OCI-LY1 (cell line): ENCODE measurements at regions not wholly inside any gene's neighbourhood (a gene's known extent, or its start where the extent isn't known, plus 50 kb on each side); places are given as distances from the start of the nearest gene placed in this dataset.

ENCODE experiments used
- H2AFZ ChIP-seq: fragments of 200-600 bp; sonication (generic), shearing (Covaris generic); 2 replicates; pipeline ENCODE4 v1.6.0; 2014; ENCODE audit warnings: antibody characterized with exemption, mild to moderate bottlenecking, low read length
- H3F3A ChIP-seq: fragments of 200-600 bp; sonication (generic), shearing (Covaris generic); 2 replicates; pipeline ENCODE4 v1.6.0; 2014; ENCODE audit warnings: mild to moderate bottlenecking, antibody characterized with exemption, low read length, moderate library complexity; ENCODE audit not compliant: insufficient read depth
- H3K27ac ChIP-seq: fragments of 200-600 bp; sonication (generic); 2 replicates; pipeline ENCODE4 v1.5.1; 2014; ENCODE audit warnings: low read length, mixed run types, mild to moderate bottlenecking, low read depth; ENCODE audit not compliant: poor library complexity, severe bottlenecking
- H3K27me3 ChIP-seq: fragments of 200-600 bp; sonication (generic); 2 replicates; pipeline ENCODE4 v1.6.0; 2014; ENCODE audit warnings: antibody characterized with exemption, mild to moderate bottlenecking, low read length, moderate library complexity; ENCODE audit not compliant: insufficient read depth
- H3K36me3 ChIP-seq: fragments of 200-600 bp; sonication (generic); 2 replicates; pipeline ENCODE4 v1.6.1; 2014; ENCODE audit warnings: mild to moderate bottlenecking, antibody characterized with exemption, low read length, moderate library complexity, mixed read lengths; ENCODE audit not compliant: insufficient read depth
- H3K4me1 ChIP-seq: fragments of 200-600 bp; sonication (generic); 2 replicates; pipeline ENCODE4 v1.5.1; 2014; ENCODE audit warnings: mild to moderate bottlenecking, low read length, moderate library complexity; ENCODE audit not compliant: insufficient read depth, severe bottlenecking
- H3K4me2 ChIP-seq: fragments of 200-600 bp; sonication (generic), shearing (Covaris generic); 2 replicates; pipeline ENCODE4 v1.6.1; 2014; ENCODE audit warnings: low read length
- H3K4me3 ChIP-seq: fragments of 200-600 bp; sonication (generic); 2 replicates; pipeline ENCODE4 v1.5.1; 2014; ENCODE audit warnings: low read length, low read depth, mild to moderate bottlenecking, mixed read lengths; ENCODE audit not compliant: poor library complexity, severe bottlenecking
- H3K79me2 ChIP-seq: fragments of 200-600 bp; shearing (Covaris generic); 2 replicates; pipeline ENCODE4 v1.6.1; 2016; ENCODE audit warnings: mixed run types, low read length, mixed read lengths; ENCODE audit not compliant: insufficient read depth
- H3K9ac ChIP-seq: fragments of 200-600 bp; sonication (generic), shearing (Covaris generic); 2 replicates; pipeline ENCODE4 v1.6.1; 2014; ENCODE audit warnings: mild to moderate bottlenecking, low read length, mixed read lengths
- H3K9me2 ChIP-seq: fragments of 200-600 bp; sonication (generic), shearing (Covaris generic); 2 replicates; pipeline ENCODE4 v1.6.1; 2014; ENCODE audit warnings: low read depth, mild to moderate bottlenecking, low read length, mixed read lengths
- H3K9me3 ChIP-seq: fragments of 200-600 bp; shearing (Covaris generic); 2 replicates; pipeline ENCODE4 v1.6.1; 2014; ENCODE audit warnings: low read length, mixed read lengths
- H4K20me1 ChIP-seq: fragments of 200-600 bp; sonication (generic), shearing (Covaris generic); 2 replicates; pipeline ENCODE4 v1.6.0; 2016; ENCODE audit warnings: mild to moderate bottlenecking, low read length; ENCODE audit not compliant: insufficient read depth
- EZH2 ChIP-seq: fragments of 200-600 bp; sonication (generic), shearing (Covaris generic); IDR thresholded peaks from 2 replicates; pipeline ENCODE4 v1.8.0; 2017; ENCODE audit warnings: borderline replicate concordance, mixed run types, mild to moderate bottlenecking, antibody characterized with exemption, low read length, moderate library complexity, mixed read lengths
- TF ChIP-seq, protein P1 (sequence below): fragments of 200-600 bp; sonication (generic), shearing (Covaris generic); IDR thresholded peaks from 2 replicates; pipeline ENCODE4 v1.5.1; 2017; ENCODE audit warnings: mild to moderate bottlenecking, antibody characterized with exemption, low read length, moderate library complexity, mixed read lengths

DNA sequence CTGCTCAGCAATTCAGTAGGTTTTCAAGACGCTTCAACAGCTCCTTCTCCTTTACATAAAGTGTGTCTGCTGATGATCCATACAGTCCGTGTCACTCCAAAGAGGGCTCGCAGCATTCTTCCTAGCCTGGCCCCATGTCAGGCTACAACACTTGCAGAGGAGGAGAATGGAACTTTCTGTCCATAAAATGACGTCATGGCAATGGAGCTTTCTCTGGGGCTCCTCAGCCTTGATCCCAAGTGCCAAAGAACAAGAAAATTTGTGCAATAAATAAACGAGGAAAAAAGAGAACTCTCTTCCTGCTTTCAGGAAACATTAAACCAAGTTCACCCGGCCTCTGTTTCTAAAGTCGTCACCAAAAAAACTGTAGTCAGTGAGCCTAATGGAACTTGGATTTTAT is 199.5 kb upstream of the MEIS1 start:
- H2AFZ ChIP-seq: no peak overlapping the region
- no peak overlapping the region for H3K4me3 ChIP-seq
- no peaks in the 10 kb centered on the region for H3K4me1 ChIP-seq
- no peaks in the 10 kb centered on the region for H3K36me3 ChIP-seq
- H3K4me2 ChIP-seq: no peak overlapping the region
- H3K27me3 ChIP-seq: no peaks in the 10 kb centered on the region
- no peak for TF ChIP-seq EZH2
- TF ChIP-seq, protein P1, sequence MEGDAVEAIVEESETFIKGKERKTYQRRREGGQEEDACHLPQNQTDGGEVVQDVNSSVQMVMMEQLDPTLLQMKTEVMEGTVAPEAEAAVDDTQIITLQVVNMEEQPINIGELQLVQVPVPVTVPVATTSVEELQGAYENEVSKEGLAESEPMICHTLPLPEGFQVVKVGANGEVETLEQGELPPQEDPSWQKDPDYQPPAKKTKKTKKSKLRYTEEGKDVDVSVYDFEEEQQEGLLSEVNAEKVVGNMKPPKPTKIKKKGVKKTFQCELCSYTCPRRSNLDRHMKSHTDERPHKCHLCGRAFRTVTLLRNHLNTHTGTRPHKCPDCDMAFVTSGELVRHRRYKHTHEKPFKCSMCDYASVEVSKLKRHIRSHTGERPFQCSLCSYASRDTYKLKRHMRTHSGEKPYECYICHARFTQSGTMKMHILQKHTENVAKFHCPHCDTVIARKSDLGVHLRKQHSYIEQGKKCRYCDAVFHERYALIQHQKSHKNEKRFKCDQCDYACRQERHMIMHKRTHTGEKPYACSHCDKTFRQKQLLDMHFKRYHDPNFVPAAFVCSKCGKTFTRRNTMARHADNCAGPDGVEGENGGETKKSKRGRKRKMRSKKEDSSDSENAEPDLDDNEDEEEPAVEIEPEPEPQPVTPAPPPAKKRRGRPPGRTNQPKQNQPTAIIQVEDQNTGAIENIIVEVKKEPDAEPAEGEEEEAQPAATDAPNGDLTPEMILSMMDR: no peak
- H4K20me1 ChIP-seq: no peaks in the 10 kb centered on the region
- H3K9ac ChIP-seq: no peak overlapping the region
- H3K9me2 ChIP-seq: no peaks in the 10 kb centered on the region
- no peaks in the 10 kb centered on the region for H3F3A ChIP-seq
- no peaks in the 10 kb centered on the region for H3K79me2 ChIP-seq
- H3K27ac ChIP-seq: no peak overlapping the region
- H3K9me3 ChIP-seq: no peaks in the 10 kb centered on the region

DNA sequence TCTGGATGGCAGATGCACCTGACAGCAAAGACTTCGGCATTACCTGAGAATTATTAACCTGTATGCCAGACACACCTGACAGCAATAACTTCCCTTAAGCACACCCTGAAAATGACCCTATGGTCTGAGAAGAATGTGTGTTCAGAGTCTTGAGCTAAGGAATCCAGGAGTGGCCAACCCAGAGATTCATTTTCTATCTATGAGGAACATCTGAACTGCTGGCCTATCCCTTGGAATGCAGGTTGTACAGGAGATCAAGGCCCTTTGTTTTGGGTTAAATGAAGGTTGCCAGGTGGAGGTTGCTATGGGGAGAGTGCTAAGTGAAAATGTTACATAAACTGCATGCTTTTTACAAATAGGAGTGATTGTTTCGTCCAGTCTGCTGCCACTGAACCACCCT is 200.9 kb upstream of the MEIS1 start:
- Histone ChIP-seq H3K4me2 (no peak overlapping the region), H3K9me2 (no peaks in the 10 kb centered on the region), H3K4me1 (no peaks in the 10 kb centered on the region), H3K4me3 (no peak overlapping the region), H3K27me3 (no peaks in the 10 kb centered on the region), H3K79me2 (no peaks in the 10 kb centered on the region), H3F3A (no peaks in the 10 kb centered on the region), H3K9ac (no peak overlapping the region), H3K36me3 (no peaks in the 10 kb centered on the region), H3K27ac (no peak overlapping the region), H3K9me3 (no peaks in the 10 kb centered on the region), H4K20me1 (no peaks in the 10 kb centered on the region), H2AFZ (no peak overlapping the region)
- TF ChIP-seq, protein P1: no peak
- TF ChIP-seq EZH2: no peak

DNA sequence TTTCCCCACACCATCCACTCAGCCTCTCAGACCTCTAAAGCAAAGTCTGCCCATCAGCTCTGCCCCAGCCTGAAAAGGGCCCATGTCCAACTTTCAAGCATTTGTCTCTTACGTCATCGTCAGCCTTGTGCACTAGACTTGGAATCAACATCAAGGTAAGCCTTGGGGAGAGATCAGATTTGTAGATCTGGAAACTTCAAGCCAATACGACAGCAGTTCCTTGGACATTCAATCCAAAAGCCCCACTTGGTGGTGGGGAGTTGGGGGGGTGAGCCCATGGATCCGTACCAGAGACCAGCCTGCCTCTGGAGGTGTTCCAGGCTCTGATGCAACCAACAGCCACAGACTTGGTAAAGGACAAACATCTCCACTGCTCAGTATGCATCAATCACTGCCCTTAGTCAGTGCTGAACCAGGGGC is 206.8 kb upstream of the MEIS1 start:
- Histone ChIP-seq H3F3A (no peaks in the 10 kb centered on the region), H3K27me3 (no peaks in the 10 kb centered on the region), H3K27ac (no peak overlapping the region)

More for the DNA sequence above, 206.8 kb upstream of the MEIS1 start:
- Histone ChIP-seq H4K20me1 (no peaks in the 10 kb centered on the region), H3K4me3 (no peak overlapping the region), H3K9me3 (no peaks in the 10 kb centered on the region), H3K4me1 (no peaks in the 10 kb centered on the region), H3K9ac (no peak overlapping the region), H3K79me2 (no peaks in the 10 kb centered on the region), H2AFZ (no peak overlapping the region), H3K36me3 (no peaks in the 10 kb centered on the region), H3K4me2 (no peak overlapping the region), H3K9me2 (no peaks in the 10 kb centered on the region)
- no peak for TF ChIP-seq EZH2
- TF ChIP-seq, protein P1: no peak
